ENCODE measurements at regions not wholly inside any gene's neighbourhood (a gene's known extent, or its start where the extent isn't known, plus 50 kb on each side); places are given as distances from the start of the nearest gene placed in this dataset.

DNA sequence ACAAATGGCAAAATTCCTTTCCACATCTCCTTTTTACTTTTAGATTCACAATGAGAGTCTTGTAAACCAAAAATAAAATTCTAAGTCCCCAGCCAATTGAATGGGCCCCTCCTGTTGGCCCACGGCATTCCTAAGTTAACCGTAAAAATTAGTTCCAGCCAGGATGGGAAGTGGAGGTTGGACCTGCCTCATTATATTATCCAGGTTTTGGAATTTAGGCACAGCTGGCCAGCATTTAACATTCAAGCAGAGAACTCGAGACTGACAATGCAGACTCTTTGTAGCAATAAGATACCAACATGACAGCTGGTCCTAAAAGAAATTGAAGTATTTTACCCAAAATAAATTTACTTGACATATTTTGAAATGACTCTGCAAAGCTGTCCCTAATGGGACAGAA is 321.0 kb upstream of the NAALADL2 start:
- TF ChIP-seq, protein P1, sequence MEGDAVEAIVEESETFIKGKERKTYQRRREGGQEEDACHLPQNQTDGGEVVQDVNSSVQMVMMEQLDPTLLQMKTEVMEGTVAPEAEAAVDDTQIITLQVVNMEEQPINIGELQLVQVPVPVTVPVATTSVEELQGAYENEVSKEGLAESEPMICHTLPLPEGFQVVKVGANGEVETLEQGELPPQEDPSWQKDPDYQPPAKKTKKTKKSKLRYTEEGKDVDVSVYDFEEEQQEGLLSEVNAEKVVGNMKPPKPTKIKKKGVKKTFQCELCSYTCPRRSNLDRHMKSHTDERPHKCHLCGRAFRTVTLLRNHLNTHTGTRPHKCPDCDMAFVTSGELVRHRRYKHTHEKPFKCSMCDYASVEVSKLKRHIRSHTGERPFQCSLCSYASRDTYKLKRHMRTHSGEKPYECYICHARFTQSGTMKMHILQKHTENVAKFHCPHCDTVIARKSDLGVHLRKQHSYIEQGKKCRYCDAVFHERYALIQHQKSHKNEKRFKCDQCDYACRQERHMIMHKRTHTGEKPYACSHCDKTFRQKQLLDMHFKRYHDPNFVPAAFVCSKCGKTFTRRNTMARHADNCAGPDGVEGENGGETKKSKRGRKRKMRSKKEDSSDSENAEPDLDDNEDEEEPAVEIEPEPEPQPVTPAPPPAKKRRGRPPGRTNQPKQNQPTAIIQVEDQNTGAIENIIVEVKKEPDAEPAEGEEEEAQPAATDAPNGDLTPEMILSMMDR (IDR thresholded peaks at IDR 0.05): no peak
- TF ChIP-seq POLR2A (IDR thresholded peaks at IDR 0.05): no peak

All from esophagus squamous epithelium (tissue), 4 donors.